ENCODE measurements at regions not wholly inside any gene's neighbourhood (a gene's known extent, or its start where the extent isn't known, plus 50 kb on each side); places are given as distances from the start of the nearest gene placed in this dataset.

GRCh38 chr6:167392631-167393316 lies 67.9 kb downstream of the TTLL2 start:
- DNase-seq (ENCODE audit: low spot score), result no peak
- no peak for TF ChIP-seq CTCF (IDR thresholded peaks at IDR 0.05; ENCODE audit: extremely low read depth, missing control alignments)

- no peak for TF ChIP-seq CTCF (IDR thresholded peaks at IDR 0.05; ENCODE audit: extremely low read depth, missing control alignments)
- DNase-seq (ENCODE audit: low spot score), result no peak
Measured at GRCh38 chr6:167393731-167394130, 68.8 kb downstream of the TTLL2 start.

GRCh38 chr6:167394339-167394738 lies 69.5 kb downstream of the TTLL2 start:
- DNase-seq (ENCODE audit: low spot score), result no peak
- TF ChIP-seq CTCF (IDR thresholded peaks at IDR 0.05; ENCODE audit: extremely low read depth, missing control alignments), result no peak

- DNase-seq (ENCODE audit: low spot score), result no peak
- TF ChIP-seq CTCF (IDR thresholded peaks at IDR 0.05; ENCODE audit: extremely low read depth, missing control alignments), result no peak
Measured at GRCh38 chr6:167394820-167395219, 69.9 kb downstream of the TTLL2 start.

- TF ChIP-seq CTCF (IDR thresholded peaks at IDR 0.05; ENCODE audit: extremely low read depth, missing control alignments), result no peak
- no peak for DNase-seq (ENCODE audit: low spot score)
Measured at GRCh38 chr6:167396068-167396658, 71.3 kb downstream of the TTLL2 start.

GRCh38 chr6:167396659-167397490 lies 72.0 kb downstream of the TTLL2 start:
- DNase-seq (ENCODE audit: low spot score), result no peak
- no peak for TF ChIP-seq CTCF (IDR thresholded peaks at IDR 0.05; ENCODE audit: extremely low read depth, missing control alignments)

GRCh38 chr6:167397712-167398111 lies 72.8 kb downstream of the TTLL2 start:
- no peak for TF ChIP-seq CTCF (IDR thresholded peaks at IDR 0.05; ENCODE audit: extremely low read depth, missing control alignments)
- DNase-seq (ENCODE audit: low spot score), result no peak
